ENCODE measurements at regions not wholly inside any gene's neighbourhood (a gene's known extent, or its start where the extent isn't known, plus 50 kb on each side); places are given as distances from the start of the nearest gene placed in this dataset.
"Not testable (repeated sequence)": the region's sequence is repeated elsewhere in the genome, so short reads cannot be mapped to it uniquely, and the experiment has no call there.

DNA sequence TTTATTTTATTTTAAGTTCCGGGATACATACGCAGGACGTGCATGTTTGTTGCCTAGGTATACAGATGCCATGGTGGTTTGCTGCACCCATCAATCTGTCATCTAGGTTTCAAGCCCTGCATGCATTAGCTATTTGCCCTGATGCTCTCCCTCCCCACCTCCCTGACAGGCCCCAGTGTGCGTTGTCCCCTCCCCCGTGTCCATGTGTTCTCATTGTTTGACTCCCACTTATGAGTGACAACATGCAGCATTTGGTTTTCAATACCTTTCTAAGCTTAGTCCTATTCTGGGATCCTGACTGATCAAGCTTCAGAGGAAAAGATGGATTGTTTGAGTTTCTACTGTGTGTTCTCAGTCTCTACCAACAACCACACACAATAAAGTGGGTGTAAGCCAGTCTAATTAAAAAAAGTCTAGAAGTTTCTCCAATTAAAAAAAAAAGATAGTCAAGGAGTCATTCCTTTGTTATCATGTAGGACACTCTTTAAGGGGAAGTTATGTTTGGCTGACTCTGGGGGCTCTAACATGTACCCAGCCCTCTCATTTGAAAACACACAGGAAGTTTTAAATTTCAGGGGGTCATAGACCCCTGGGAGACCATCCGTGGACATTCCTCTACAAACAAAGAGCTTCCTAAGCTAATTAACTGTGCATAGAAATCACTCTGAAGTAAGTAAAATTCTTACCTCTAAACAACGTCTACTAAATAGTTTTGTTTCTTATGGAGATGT is 66.3 kb upstream of the ADAMTS18 start:
- Histone ChIP-seq H3K27me3 (no peaks in the 10 kb centered on the region), H3K27ac (no peak overlapping the region), H3K9me3 (no peaks in the 10 kb centered on the region), H3K4me3 (no peak overlapping the region), H3K36me3 (no peaks in the 10 kb centered on the region), H3K4me1 (no peaks in the 10 kb centered on the region)
- DNase-seq (no peak), ATAC-seq (ENCODE audit: low FRiP score in 2 of 2) (no peak)
- no peak for TF ChIP-seq POLR2AphosphoS5 (IDR thresholded peaks at IDR 0.05)
- TF ChIP-seq POLR2A (IDR thresholded peaks at IDR 0.05), result no peak
- no peak for TF ChIP-seq EP300 (IDR thresholded peaks at IDR 0.05)
- no peak for TF ChIP-seq CTCF (IDR thresholded peaks at IDR 0.05)
- WGBS, 2 donors, result 51 to 52% methylated on average over 7 of the region's 7 CpGs

GRCh38 chr16:77502448-77502847 is 67.6 kb upstream of the ADAMTS18 start:
- WGBS, 2 donors, result 85 to 90% methylated on average over 6 of the region's 6 CpGs
- no peaks in the 10 kb centered on the region for H3K9me3 ChIP-seq
- TF ChIP-seq POLR2AphosphoS5 (IDR thresholded peaks at IDR 0.05), result no peak
- TF ChIP-seq POLR2A (IDR thresholded peaks at IDR 0.05), result no peak
- no peak for TF ChIP-seq EP300 (IDR thresholded peaks at IDR 0.05)
- TF ChIP-seq CTCF (IDR thresholded peaks at IDR 0.05), result no peak
- no peaks in the 10 kb centered on the region for H3K27me3 ChIP-seq
- no peaks in the 10 kb centered on the region for H3K4me1 ChIP-seq
- H3K36me3 ChIP-seq, result no peaks in the 10 kb centered on the region
- H3K4me3 ChIP-seq, result no peak overlapping the region
- DNase-seq, result no peak
- no peak overlapping the region for H3K27ac ChIP-seq
- ATAC-seq (ENCODE audit: low FRiP score in 2 of 2), result no peak

- DNase-seq; H3K4me3 ChIP-seq; H3K27me3 ChIP-seq; H3K36me3 ChIP-seq; ATAC-seq (ENCODE audit: low FRiP score in 2 of 2); H3K4me1 ChIP-seq; H3K9me3 ChIP-seq; H3K27ac ChIP-seq: not testable (repeated sequence)
- WGBS, 2 donors, result 91 to 95% methylated on average over 2 of the region's 2 CpGs
Observed at GRCh38 chr16:77506492-77506891, 71.7 kb upstream of the ADAMTS18 start.

- H3K27me3 ChIP-seq, result no peaks in the 10 kb centered on the region
- no peaks in the 10 kb centered on the region for H3K36me3 ChIP-seq
- 73 to 91% methylated on average over 5 of the region's 5 CpGs for WGBS, 2 donors
- no peak overlapping the region for H3K4me3 ChIP-seq
- TF ChIP-seq CTCF (IDR thresholded peaks at IDR 0.05) (no peak), EP300 (IDR thresholded peaks at IDR 0.05) (no peak), POLR2A (IDR thresholded peaks at IDR 0.05) (no peak), POLR2AphosphoS5 (IDR thresholded peaks at IDR 0.05) (no peak)
- ATAC-seq (ENCODE audit: low FRiP score in 2 of 2) (no peak), DNase-seq (no peak)
- H3K4me1 ChIP-seq, result no peaks in the 10 kb centered on the region
- H3K9me3 ChIP-seq, result no peaks in the 10 kb centered on the region
- no peak overlapping the region for H3K27ac ChIP-seq
Observed at GRCh38 chr16:77509051-77509450, 74.2 kb upstream of the ADAMTS18 start.

GRCh38 chr16:77509796-77510195 is 75.0 kb upstream of the ADAMTS18 start:
- WGBS, 2 donors, result 33 to 46% methylated on average over 6 of the region's 6 CpGs
- Histone ChIP-seq H3K4me3 (no peak overlapping the region), H3K4me1 (no peaks in the 10 kb centered on the region), H3K27ac (no peak overlapping the region), H3K27me3 (no peaks in the 10 kb centered on the region), H3K9me3 (no peaks in the 10 kb centered on the region), H3K36me3 (no peaks in the 10 kb centered on the region)
- DNase-seq, result no peak
- TF ChIP-seq EP300 (IDR thresholded peaks at IDR 0.05) (no peak), POLR2A (IDR thresholded peaks at IDR 0.05) (no peak), CTCF (IDR thresholded peaks at IDR 0.05) (no peak), POLR2AphosphoS5 (IDR thresholded peaks at IDR 0.05) (no peak)
- no peak for ATAC-seq (ENCODE audit: low FRiP score in 2 of 2)

Data from upper lobe of left lung (tissue), 6 donors.